CD4-positive, alpha-beta memory T cell (primary cell): ENCODE measurements at regions not wholly inside any gene's neighbourhood (a gene's known extent, or its start where the extent isn't known, plus 50 kb on each side); places are given as distances from the start of the nearest gene placed in this dataset.

Experiments
- CTCF ChIA-PET: fragments of 350-600 bp; sonication (Branson Sonifier 250); formaldehyde crosslinking; loops from one replicate; lab custom pipeline; 2021; ENCODE audit warnings: inconsistent platforms; ENCODE audit not compliant: partially characterized antibody; lab: Charles Lee
- POLR2A ChIA-PET: fragments of 350-600 bp; sonication (Branson Sonifier 250); formaldehyde crosslinking; loops from one replicate; lab custom pipeline; 2021; ENCODE audit not compliant: partially characterized antibody; lab: Charles Lee
- DNase-seq, 5 donors: peaks; one replicate each; pipeline versions ENCODE4 v3.0.0 to v3.0.0-alpha.2; 2020 to 2022; ENCODE audit warnings: mixed read lengths in 1 of 5
- H3K27ac ChIP-seq: one replicate; pipeline ENCODE4 v1.7.0; 2013; ENCODE audit warnings: low read depth, low read length
- H3K27me3 ChIP-seq: 2 replicates; pipeline ENCODE4 v1.7.0; 2013; ENCODE audit warnings: mild to moderate bottlenecking, low read length, moderate library complexity; ENCODE audit not compliant: insufficient read depth
- H3K36me3 ChIP-seq: 2 replicates; pipeline ENCODE4 v1.7.0; 2013; ENCODE audit warnings: mild to moderate bottlenecking, low read length, moderate library complexity; ENCODE audit not compliant: insufficient read depth
- H3K4me1 ChIP-seq: 2 replicates; pipeline ENCODE4 v1.7.0; 2013; ENCODE audit warnings: mild to moderate bottlenecking, low read length, moderate library complexity; ENCODE audit not compliant: insufficient read depth
- H3K4me3 ChIP-seq, 2 donors: one replicate each; pipeline ENCODE4 v1.7.0; 2013; ENCODE audit warnings: low read length in 2 of 2, mild to moderate bottlenecking in 1 of 2
- H3K9me3 ChIP-seq, 2 donors: one replicate each; pipeline ENCODE4 v1.7.0; 2013; ENCODE audit warnings: low read length in 2 of 2, control low read depth in 1 of 2; ENCODE audit not compliant: control insufficient read depth in 1 of 2
- H3K27ac Mint-ChIP-seq, 7 donors: one replicate each; pipeline ENCODE4 v1.8.0; 2020 to 2021; ENCODE audit warnings: mixed read lengths in 7 of 7, mild to moderate bottlenecking in 6 of 7, inconsistent platforms in 3 of 7, moderate library complexity in 3 of 7
- H3K27me3 Mint-ChIP-seq, 2 donors: one replicate each; pipeline ENCODE4 v1.8.0; 2020 to 2021; ENCODE audit warnings: mixed read lengths in 2 of 2
- H3K36me3 Mint-ChIP-seq, 2 donors: one replicate each; pipeline ENCODE4 v1.8.0; 2020 to 2021; ENCODE audit warnings: mixed read lengths in 2 of 2, inconsistent platforms in 1 of 2, mild to moderate bottlenecking in 1 of 2
- H3K4me1 Mint-ChIP-seq, 4 donors: one replicate each; pipeline ENCODE4 v1.8.0; 2020 to 2021; ENCODE audit warnings: mixed read lengths in 4 of 4, mild to moderate bottlenecking in 1 of 4
- H3K4me3 Mint-ChIP-seq, 8 donors: one replicate each; pipeline ENCODE4 v1.8.0; 2020 to 2021; ENCODE audit warnings: mixed read lengths in 8 of 8, mild to moderate bottlenecking in 7 of 8, moderate library complexity in 6 of 8, inconsistent platforms in 3 of 8
- H3K9me3 Mint-ChIP-seq, 8 donors: one replicate each; pipeline ENCODE4 v1.8.0; 2020 to 2021; ENCODE audit warnings: mixed read lengths in 8 of 8, mild to moderate bottlenecking in 5 of 8, inconsistent platforms in 3 of 8, moderate library complexity in 1 of 8
- intact Hi-C: fragments of 100-400 bp; cut with micrococcal nuclease; formaldehyde crosslinking; loops from one replicate; pipeline ENCODE4 v1.15.1; 2023

DNA sequence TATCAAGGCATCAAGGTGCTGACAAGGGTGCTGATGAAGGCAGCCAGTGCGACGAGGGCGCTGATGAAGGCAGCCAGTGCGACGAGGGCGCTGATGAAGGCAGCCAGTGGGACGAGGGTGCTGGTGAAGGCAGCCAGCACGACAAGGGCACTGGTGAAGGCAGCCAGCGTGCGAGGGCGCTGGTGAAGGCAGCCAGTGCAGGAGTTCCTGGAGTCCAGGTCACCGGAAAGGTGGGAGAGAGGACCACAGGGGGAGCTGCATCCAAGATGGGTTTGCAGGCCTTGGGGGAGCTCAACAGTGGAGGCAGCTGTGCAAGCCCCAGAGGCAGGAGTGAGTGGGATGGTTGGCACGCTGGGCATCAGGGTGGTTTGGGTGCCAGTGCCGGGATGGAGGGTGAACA is 176.3 kb downstream of the TBXT start:
- Mint-ChIP-seq H3K4me1 (peaks cover 11 to 13% (median 13%) of the 10 kb centered on the region in 4 donors), H3K27ac (peak overlapping the region in 1 of 7 donors; percentile 19), H3K27me3 (peaks cover 25 to 28% of the 10 kb centered on the region in 2 donors), H3K4me3 (no peak overlapping the region), H3K9me3 (no peaks in the 10 kb centered on the region), H3K36me3 (no peaks in the 10 kb centered on the region)
- Histone ChIP-seq H3K4me3 (no peak overlapping the region), H3K27me3 (no peaks in the 10 kb centered on the region), H3K36me3 (no peaks in the 10 kb centered on the region), H3K4me1 (no peaks in the 10 kb centered on the region), H3K27ac (no peak overlapping the region), H3K9me3 (no peaks in the 10 kb centered on the region)
- ChIA-PET POLR2A (no interaction called here), CTCF (interaction anchor here (1.3 kb wide), 1 partner anchor 39 kb away, joined by 3 read pairs; no protein-coding TSS in a partner anchor)
- intact Hi-C loops = no loop called here
- no peak for DNase-seq

DNA sequence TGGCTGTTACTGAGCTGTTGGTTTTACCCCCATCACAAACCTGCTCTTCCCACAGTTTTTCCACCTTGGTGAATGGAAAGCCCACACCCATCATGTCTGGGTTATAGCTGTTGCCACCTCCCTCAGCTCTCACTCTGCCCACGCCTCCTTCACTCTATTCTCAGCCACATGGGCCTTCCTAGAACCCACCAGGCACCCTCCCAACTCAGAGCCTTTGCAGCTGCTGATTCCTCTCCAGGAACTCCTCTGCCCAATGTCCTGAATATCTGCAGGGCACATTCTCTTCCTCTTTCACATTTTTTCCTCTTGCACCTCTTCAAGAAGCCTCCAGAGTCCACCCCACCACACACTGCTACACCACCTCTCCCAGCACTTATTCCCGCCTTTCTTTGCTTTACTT is 177.4 kb downstream of the TBXT start:
- Histone ChIP-seq H3K4me1 (no peaks in the 10 kb centered on the region), H3K27me3 (no peaks in the 10 kb centered on the region), H3K27ac (no peak overlapping the region), H3K9me3 (no peaks in the 10 kb centered on the region), H3K36me3 (no peaks in the 10 kb centered on the region), H3K4me3 (no peak overlapping the region)
- H3K27me3 Mint-ChIP-seq = peaks cover 30 to 32% of the 10 kb centered on the region in 2 donors
- no peaks in the 10 kb centered on the region for H3K36me3 Mint-ChIP-seq
- H3K9me3 Mint-ChIP-seq = no peaks in the 10 kb centered on the region
- ChIA-PET CTCF (no interaction called here), POLR2A (no interaction called here)
- H3K27ac Mint-ChIP-seq = no peak overlapping the region
- intact Hi-C loops = no loop called here
- peaks cover 11 to 13% (median 13%) of the 10 kb centered on the region in 4 donors for H3K4me1 Mint-ChIP-seq
- H3K4me3 Mint-ChIP-seq = no peak overlapping the region
- no peak for DNase-seq

DNA sequence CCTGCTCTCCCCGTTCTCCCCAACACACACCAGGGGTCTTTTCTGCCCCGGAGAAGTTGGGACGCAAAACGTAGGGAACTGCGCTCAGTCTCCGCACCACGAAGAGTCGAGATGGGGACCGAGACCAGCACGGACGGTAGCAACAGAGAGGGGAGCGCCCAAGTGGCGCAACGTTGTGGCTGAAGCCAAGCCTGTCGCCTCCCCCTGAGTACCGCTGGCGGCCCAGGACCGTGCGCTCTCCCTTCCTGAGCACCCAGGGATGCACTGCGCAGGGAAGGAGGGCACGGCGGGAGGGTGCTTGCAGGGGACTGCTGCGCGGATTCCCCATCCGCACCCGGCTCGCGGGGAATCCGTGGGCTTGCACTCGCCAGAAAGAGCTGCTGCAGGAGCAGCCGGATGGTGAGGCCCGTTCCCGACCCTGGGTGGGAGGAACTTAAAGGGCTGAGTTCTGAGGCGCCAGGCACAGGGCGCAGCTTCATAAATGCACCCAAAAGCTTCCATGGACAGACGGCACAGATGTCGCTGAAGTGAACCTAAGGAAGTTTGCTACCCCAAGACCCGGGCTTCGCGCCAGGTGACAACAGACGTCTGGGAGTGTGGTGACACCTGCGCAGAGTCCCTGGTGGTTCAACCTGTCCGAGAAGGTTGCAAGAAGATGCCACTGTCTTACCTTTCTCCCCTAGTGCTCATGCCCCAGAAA is 178.7 kb downstream of the TBXT start:
- intact Hi-C loops = no loop called here
- CTCF ChIA-PET = no interaction called here

DNA sequence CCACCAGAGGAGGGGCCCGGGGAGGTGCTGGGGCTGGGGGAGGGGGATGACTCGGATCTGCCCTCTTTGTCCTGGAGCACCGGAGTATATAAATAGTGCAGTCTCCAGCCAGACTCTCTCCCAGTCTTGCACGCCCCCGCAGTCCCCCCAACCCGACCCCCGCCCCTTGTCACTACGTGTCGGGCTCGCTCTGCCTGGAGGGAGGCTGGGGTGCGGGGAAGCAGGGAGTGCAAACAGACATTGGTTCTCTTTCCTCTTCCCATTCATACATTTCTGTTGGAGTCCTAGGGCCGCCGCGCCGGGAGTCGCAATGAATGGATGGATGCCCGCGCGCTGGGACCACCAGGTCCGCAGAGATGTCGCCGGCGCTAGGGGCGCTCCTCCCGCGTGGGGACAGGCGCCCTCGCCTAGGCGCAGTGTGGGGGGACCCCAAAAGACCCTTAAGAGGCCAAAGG is 179.3 kb downstream of the TBXT start:
- no peak for DNase-seq
- Mint-ChIP-seq H3K27ac (no peak overlapping the region), H3K27me3 (peaks cover 28 to 33% of the 10 kb centered on the region in 2 donors), H3K4me3 (peak overlapping the region in 1 of 8 donors; percentile 26), H3K4me1 (peaks cover 11 to 13% (median 13%) of the 10 kb centered on the region in 4 donors), H3K36me3 (no peaks in the 10 kb centered on the region), H3K9me3 (no peaks in the 10 kb centered on the region)
- CTCF ChIA-PET = no interaction called here
- H3K9me3 ChIP-seq = no peaks in the 10 kb centered on the region
- no peak overlapping the region for H3K4me3 ChIP-seq
- H3K36me3 ChIP-seq = no peaks in the 10 kb centered on the region
- intact Hi-C loops = no loop called here
- POLR2A ChIA-PET = no interaction called here
- H3K27me3 ChIP-seq = no peaks in the 10 kb centered on the region
- no peaks in the 10 kb centered on the region for H3K4me1 ChIP-seq
- no peak overlapping the region for H3K27ac ChIP-seq

More for the DNA sequence above, 178.7 kb downstream of the TBXT start:
- Histone ChIP-seq H3K9me3 (no peaks in the 10 kb centered on the region), H3K4me1 (no peaks in the 10 kb centered on the region), H3K27me3 (no peaks in the 10 kb centered on the region), H3K27ac (no peak overlapping the region), H3K36me3 (no peaks in the 10 kb centered on the region), H3K4me3 (no peak overlapping the region)
- no peaks in the 10 kb centered on the region for H3K36me3 Mint-ChIP-seq
- peaks cover 28 to 33% of the 10 kb centered on the region in 2 donors for H3K27me3 Mint-ChIP-seq
- POLR2A ChIA-PET = no interaction called here
- peak overlapping the region in 1 of 8 donors; percentile 0 for H3K4me3 Mint-ChIP-seq
- no peak for DNase-seq
- H3K27ac Mint-ChIP-seq = no peak overlapping the region
- H3K9me3 Mint-ChIP-seq = no peaks in the 10 kb centered on the region
- H3K4me1 Mint-ChIP-seq = peaks cover 11 to 13% (median 13%) of the 10 kb centered on the region in 4 donors

DNA sequence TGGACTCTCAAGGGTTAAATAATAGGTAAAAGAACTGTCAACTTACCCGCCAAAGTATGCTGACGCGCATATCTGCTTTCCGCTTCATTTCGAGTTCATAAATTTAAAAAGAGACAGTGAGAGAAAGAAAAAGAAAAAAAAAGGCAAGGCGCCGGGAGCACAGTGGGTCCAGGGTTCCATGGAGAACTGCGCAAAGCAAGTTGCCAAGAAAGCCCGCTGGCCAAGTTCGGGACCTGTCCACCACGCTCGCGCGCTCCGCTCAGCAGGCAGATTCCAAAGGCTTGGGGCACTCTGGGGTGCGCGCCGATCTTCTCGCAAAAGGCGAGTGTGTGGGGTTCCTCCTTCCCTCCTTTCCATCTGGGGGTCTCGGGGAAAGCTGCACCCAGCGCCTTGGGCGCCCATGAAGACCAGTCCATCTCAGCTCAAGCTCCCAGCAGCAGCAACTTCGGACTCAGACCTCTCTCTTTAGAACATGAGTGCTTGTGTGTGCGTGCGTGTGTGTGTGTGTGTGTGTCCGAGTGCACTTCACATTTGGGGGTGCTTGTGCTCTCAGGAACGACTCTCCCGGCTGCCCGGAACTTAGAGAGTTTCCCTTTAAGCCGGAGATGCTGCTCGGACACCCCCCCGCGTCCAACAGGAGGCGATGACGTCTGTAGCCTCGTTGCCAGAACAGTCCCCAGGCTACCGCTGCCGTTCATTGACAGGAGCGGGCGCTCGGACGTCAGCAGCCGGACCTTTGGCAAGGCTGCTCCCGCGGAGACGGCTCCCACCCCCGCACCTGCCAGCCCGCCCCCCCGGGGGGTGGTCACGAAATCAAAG is 180.0 kb downstream of the TBXT start:
- Mint-ChIP-seq H3K27me3 (peaks cover 32 to 33% of the 10 kb centered on the region in 2 donors), H3K4me3 (peak overlapping the region in 1 of 8 donors; percentile 59)

DNA sequence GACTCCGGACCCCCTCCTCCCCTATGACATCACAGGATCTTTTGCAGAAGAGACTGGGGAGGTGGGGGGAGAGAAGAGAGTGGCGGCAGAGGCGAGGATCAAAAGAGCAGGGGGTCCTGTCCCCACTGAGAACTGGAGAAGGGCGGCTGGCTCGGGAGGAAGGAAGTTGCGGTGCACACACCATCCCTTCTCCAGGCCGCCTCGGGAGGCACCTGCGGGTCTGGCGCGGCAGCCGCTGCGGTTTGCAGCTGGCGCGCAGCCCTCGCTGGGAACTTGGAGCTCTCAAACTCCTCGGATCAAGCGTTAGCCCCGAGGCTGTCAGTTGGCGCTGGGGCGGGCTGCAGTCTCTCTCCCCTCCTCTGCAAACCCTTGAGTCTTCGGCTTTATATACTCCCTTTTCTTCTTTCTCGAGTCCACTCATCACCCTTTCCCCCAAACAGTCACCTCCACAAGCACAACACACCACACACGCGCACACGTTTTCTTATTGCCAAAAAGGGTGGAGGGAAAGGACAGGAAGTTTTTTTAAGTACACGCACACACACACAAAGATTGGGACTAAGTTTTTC is 180.7 kb downstream of the TBXT start:
- no peaks in the 10 kb centered on the region for H3K9me3 ChIP-seq
- Mint-ChIP-seq H3K36me3 (no peaks in the 10 kb centered on the region), H3K9me3 (peaks cover 0 to 3% (median 0%) of the 10 kb centered on the region in 8 donors), H3K27me3 (peaks cover 32 to 34% of the 10 kb centered on the region in 2 donors), H3K27ac (no peak overlapping the region), H3K4me3 (peak overlapping the region in 2 of 8 donors; percentile 5 to 59), H3K4me1 (peaks cover 11 to 13% (median 13%) of the 10 kb centered on the region in 4 donors)
- POLR2A ChIA-PET = no interaction called here
- H3K36me3 ChIP-seq = no peaks in the 10 kb centered on the region
- no peaks in the 10 kb centered on the region for H3K27me3 ChIP-seq
- no peak overlapping the region for H3K27ac ChIP-seq
- CTCF ChIA-PET = no interaction called here
- intact Hi-C loops = no loop called here
- no peak overlapping the region for H3K4me3 ChIP-seq
- no peaks in the 10 kb centered on the region for H3K4me1 ChIP-seq
- DNase-seq = no peak

More for the DNA sequence above, 180.0 kb downstream of the TBXT start:
- Histone ChIP-seq H3K4me3 (no peak overlapping the region), H3K36me3 (no peaks in the 10 kb centered on the region), H3K4me1 (no peaks in the 10 kb centered on the region), H3K9me3 (no peaks in the 10 kb centered on the region), H3K27ac (no peak overlapping the region), H3K27me3 (no peaks in the 10 kb centered on the region)
- POLR2A ChIA-PET = no interaction called here
- intact Hi-C loops = no loop called here
- CTCF ChIA-PET = no interaction called here
- Mint-ChIP-seq H3K4me1 (peaks cover 11 to 13% (median 13%) of the 10 kb centered on the region in 4 donors), H3K9me3 (peaks cover 0 to 3% (median 0%) of the 10 kb centered on the region in 8 donors), H3K36me3 (no peaks in the 10 kb centered on the region), H3K27ac (no peak overlapping the region)
- DNase-seq = no peak
